Endothelial cell of umbilical vein (primary cell): ENCODE measurements at regions not wholly inside any gene's neighbourhood (a gene's known extent, or its start where the extent isn't known, plus 50 kb on each side); places are given as distances from the start of the nearest gene placed in this dataset.

Experiments used
- BruUV-seq: library from RNA; stranded (reverse); fragments of 400-500 nt; replicated peaks from 2 replicates; lab custom pipeline; 2021; lab: Mats Ljungman, UMichigan
- CTCF ChIA-PET: fragments of 300-600, 350-600 bp; sonication (Branson Sonifier 250); formaldehyde crosslinking; loops from one replicate; lab custom pipeline; 2021; ENCODE audit warnings: antibody characterized with exemption, inconsistent platforms; lab: Charles Lee
- POLR2A ChIA-PET: fragments of 300-600, 350-600 bp; sonication (Branson Sonifier 250); formaldehyde crosslinking; loops from one replicate; lab custom pipeline; 2021; ENCODE audit warnings: antibody characterized with exemption, inconsistent platforms; lab: Charles Lee
- DNase-seq: peaks from one replicate; pipeline ENCODE4 v3.0.0-alpha.2; 2011; ENCODE audit warnings: low read depth, low spot score
- FAIRE-seq: peaks from 2 replicates; lab custom pipeline; 2011; peaks lifted over from hg19 to GRCh38; lab: Jason Lieb, UNC
- H2AFZ ChIP-seq: 2 replicates; pipeline ENCODE4 v1.6.0; 2012; ENCODE audit warnings: low read depth, low read length, control low read depth, inconsistent platforms
- H3K27ac ChIP-seq: 2 replicates; pipeline ENCODE4 v1.5.1; 2011; ENCODE audit warnings: low read depth, mild to moderate bottlenecking, control low read depth, low read length, moderate library complexity; ENCODE audit not compliant: insufficient read depth
- H3K27me3 ChIP-seq, 2 experiments: 2 replicates each; pipeline versions ENCODE4 v1.6.0 to v1.6.1; 2011; ENCODE audit warnings: low read length in 2 of 2, mixed read lengths in 1 of 2; ENCODE audit not compliant: control insufficient read depth in 2 of 2, insufficient read depth in 2 of 2
- H3K36me3 ChIP-seq, 2 experiments: 2 replicates in 1 of 2; 3 replicates in 1 of 2; pipeline ENCODE4 v1.5.1; 2011; ENCODE audit warnings: low read length in 2 of 2, mild to moderate bottlenecking in 1 of 2, moderate library complexity in 1 of 2; ENCODE audit not compliant: control insufficient read depth in 2 of 2, insufficient read depth in 2 of 2; ENCODE audit errors: extremely low read depth in 1 of 2
- H3K4me1 ChIP-seq: 3 replicates; pipeline ENCODE4 v1.5.1; 2011; ENCODE audit warnings: mild to moderate bottlenecking, low read length; ENCODE audit not compliant: control insufficient read depth, insufficient read depth; ENCODE audit errors: extremely low read depth
- H3K4me2 ChIP-seq: 2 replicates; pipeline ENCODE4 v1.6.1; 2011; ENCODE audit warnings: low read length, control low read depth, mixed read lengths; ENCODE audit not compliant: insufficient read depth
- H3K4me3 ChIP-seq, 3 experiments: fragments of 200-600 bp in 1 of 3; sonication (generic), shearing (Covaris generic) in 1 of 3; replicated peaks in 1 of 3; 2 replicates each; pipeline ENCODE4 v1.5.1; 2011 to 2016; ENCODE audit warnings: control low read depth in 3 of 3, low read length in 3 of 3, mild to moderate bottlenecking in 2 of 3, inconsistent platforms in 1 of 3, low read depth in 1 of 3, moderate library complexity in 1 of 3; ENCODE audit not compliant: insufficient read depth in 1 of 3
- H3K79me2 ChIP-seq: 2 replicates; pipeline ENCODE4 v1.6.0; 2012; ENCODE audit warnings: low read length, inconsistent platforms; ENCODE audit not compliant: control insufficient read depth, insufficient read depth
- H3K9ac ChIP-seq: replicated peaks from 2 replicates; pipeline ENCODE3; 2011; ENCODE audit warnings: low read length, control low read depth; ENCODE audit not compliant: insufficient read depth; ENCODE audit errors: extremely low read depth
- H3K9me1 ChIP-seq: replicated peaks from 3 replicates; pipeline ENCODE4 v1.6.0; 2011; ENCODE audit warnings: mild to moderate bottlenecking, low read length; ENCODE audit not compliant: control insufficient read depth, insufficient read depth; ENCODE audit errors: extremely low read depth
- H3K9me3 ChIP-seq: replicated peaks from 2 replicates; pipeline ENCODE4 v1.5.1; 2012; ENCODE audit warnings: low read length, inconsistent platforms; ENCODE audit not compliant: control insufficient read depth, insufficient read depth
- H4K20me1 ChIP-seq: replicated peaks from 2 replicates; pipeline ENCODE3; 2011; ENCODE audit warnings: mild to moderate bottlenecking, low read length; ENCODE audit not compliant: control insufficient read depth, insufficient read depth; ENCODE audit errors: extremely low read depth
- CTCF ChIP-seq, 2 donors: IDR thresholded peaks; 1 replicate in 1 of 2; 2 replicates in 1 of 2; pipeline ENCODE4 v1.5.1; 2011; ENCODE audit warnings: low read length in 2 of 2, mild to moderate bottlenecking in 2 of 2, moderate library complexity in 2 of 2, control low read depth in 1 of 2, inconsistent platforms in 1 of 2, low read depth in 1 of 2; ENCODE audit not compliant: insufficient read depth in 1 of 2; ENCODE audit errors: extremely low read depth in 1 of 2
- EZH2 ChIP-seq: IDR thresholded peaks from 2 replicates; pipeline ENCODE4 v1.6.1; 2012; ENCODE audit warnings: borderline replicate concordance, low read depth, mild to moderate bottlenecking, moderate library complexity, low read length, inconsistent platforms; ENCODE audit not compliant: severe bottlenecking
- FOS ChIP-seq: IDR thresholded peaks from 2 replicates; pipeline ENCODE4 v1.6.1; 2011; ENCODE audit warnings: mild to moderate bottlenecking, low read length, moderate library complexity, borderline replicate concordance; ENCODE audit not compliant: insufficient read depth
- GATA2 ChIP-seq: IDR thresholded peaks from 2 replicates; pipeline ENCODE4 v1.7.0; 2011; ENCODE audit warnings: low read depth, mild to moderate bottlenecking, moderate library complexity, mixed read lengths, low read length; ENCODE audit not compliant: insufficient read length, insufficient read depth
- JUN ChIP-seq: IDR thresholded peaks from 2 replicates; pipeline ENCODE4 v1.6.1; 2011; ENCODE audit warnings: borderline replicate concordance, low read depth; ENCODE audit not compliant: insufficient read length, insufficient read depth
- MAX ChIP-seq: IDR thresholded peaks from 2 replicates; pipeline ENCODE4 v1.6.1; 2011; ENCODE audit not compliant: insufficient read depth, insufficient read length
- MYC ChIP-seq: IDR thresholded peaks from one replicate; pipeline ENCODE4 v1.6.1; 2011; ENCODE audit warnings: mild to moderate bottlenecking, low read depth, low read length
- POLR2A ChIP-seq: IDR thresholded peaks from 2 replicates; pipeline ENCODE4 v1.6.1; 2012; ENCODE audit warnings: low read depth, mild to moderate bottlenecking, control low read depth, low read length
- POLR2AphosphoS5 ChIP-seq: IDR thresholded peaks from 2 replicates; pipeline ENCODE4 v1.6.1; 2012; ENCODE audit warnings: low read depth, mild to moderate bottlenecking, control low read depth, low read length, moderate library complexity; ENCODE audit not compliant: insufficient read depth
- dilution Hi-C: fragments of 300-500 bp; cut with MboI; formaldehyde crosslinking; loops from one replicate; pipeline ENCODE4 v1.15.0; 2019; ENCODE audit warnings: low sequenced_read_pairs; ENCODE audit not compliant: extremely low pct_ligation_motif_present
- intact Hi-C: fragments of 100-400 bp; cut with micrococcal nuclease; formaldehyde crosslinking; loops from one replicate; pipeline ENCODE4 v1.10.0; 2022

GRCh38 chrY:19498556-19498955 lies 246.0 kb downstream of the KDM5D start:
- Histone ChIP-seq H3K9me1 (no peaks in the 10 kb centered on the region), H3K9ac (no peak overlapping the region), H3K9me3 (no peaks in the 10 kb centered on the region), H3K4me1 (no peaks in the 10 kb centered on the region), H3K4me2 (no peak overlapping the region), H3K79me2 (no peaks in the 10 kb centered on the region), H4K20me1 (no peaks in the 10 kb centered on the region), H3K36me3 (no peaks in the 10 kb centered on the region), H3K27me3 (no peaks in the 10 kb centered on the region), H3K27ac (no peak overlapping the region), H3K4me3 (no peak overlapping the region), H2AFZ (no peak overlapping the region)
- no peak for DNase-seq
- TF ChIP-seq POLR2A (no peak), MAX (no peak), FOS (no peak), EZH2 (no peak), GATA2 (no peak), JUN (no peak), MYC (no peak), POLR2AphosphoS5 (no peak), CTCF (IDR thresholded peaks at IDR 0.05; ENCODE audit: extremely low read depth in 1 of 2, insufficient read depth in 1 of 2, low read depth in 1 of 2, low read length in 2 of 2) (no peak)
- FAIRE-seq = no peak
- intact Hi-C loops = no loop called here
- POLR2A ChIA-PET = no interaction called here
- CTCF ChIA-PET = no interaction called here
- dilution Hi-C loops = no loop called here
- no TSS peak for BruUV-seq
